H1 (cell line): ENCODE measurements at regions not wholly inside any gene's neighbourhood (a gene's known extent, or its start where the extent isn't known, plus 50 kb on each side); places are given as distances from the start of the nearest gene placed in this dataset.

Experiments
- ASH2L ChIP-seq: fragments of 200-600, 300-600 bp; sonication (generic); IDR thresholded peaks from one replicate; pipeline ENCODE4 v1.7.1; 2017; ENCODE audit warnings: low read length
- CBX5 ChIP-seq: fragments of 300-800, 300-1000 bp; sonication (generic); IDR thresholded peaks from 2 replicates; pipeline ENCODE4 v1.7.1; 2016; ENCODE audit warnings: antibody characterized with exemption, low read length, low read depth
- EGR1 ChIP-seq: IDR thresholded peaks from 2 replicates; pipeline ENCODE4 v1.6.1; 2011; ENCODE audit warnings: low read depth, low read length, borderline replicate concordance
- EP300 ChIP-seq, 2 experiments: IDR thresholded peaks; 1 replicate in 1 of 2; 2 replicates in 1 of 2; pipeline ENCODE4 v1.6.1; 2011 to 2012; ENCODE audit warnings: low read depth in 2 of 2, low read length in 2 of 2, mild to moderate bottlenecking in 2 of 2, borderline replicate concordance in 1 of 2, inconsistent platforms in 1 of 2, moderate library complexity in 1 of 2
- GABPA ChIP-seq: IDR thresholded peaks from 2 replicates; pipeline ENCODE4 v1.6.1; 2011; ENCODE audit warnings: mild to moderate bottlenecking, low read length, moderate library complexity, borderline replicate concordance; ENCODE audit not compliant: insufficient read depth
- KDM4A ChIP-seq: IDR thresholded peaks from one replicate; pipeline ENCODE4 v1.7.1; 2012; ENCODE audit warnings: low read depth, mild to moderate bottlenecking, moderate library complexity, low read length, inconsistent platforms; ENCODE audit not compliant: severe bottlenecking
- POLR2A ChIP-seq, 2 experiments: IDR thresholded peaks; 1 replicate in 1 of 2; 2 replicates in 1 of 2; pipeline ENCODE4 v1.6.1; 2011; ENCODE audit warnings: low read depth in 2 of 2, low read length in 2 of 2, mild to moderate bottlenecking in 2 of 2; ENCODE audit errors: control extremely low read depth in 1 of 2
- POLR2AphosphoS5 ChIP-seq: IDR thresholded peaks from 2 replicates; pipeline ENCODE4 v1.6.1; 2011; ENCODE audit warnings: low read depth, low read length
- POU5F1 ChIP-seq: IDR thresholded peaks from 2 replicates; pipeline ENCODE4 v1.6.1; 2011; ENCODE audit warnings: low read depth, mild to moderate bottlenecking, low read length, moderate library complexity
- SIX5 ChIP-seq: IDR thresholded peaks from 2 replicates; pipeline ENCODE4 v1.6.1; 2011; ENCODE audit warnings: mild to moderate bottlenecking, low read depth, low read length
- ZNF274 ChIP-seq: IDR thresholded peaks from 2 replicates; pipeline ENCODE4 v1.7.0; 2012; ENCODE audit warnings: low read length, borderline replicate concordance; ENCODE audit errors: extremely low read depth
- TF ChIP-seq, protein P1 (sequence below), 3 experiments: IDR thresholded peaks; 1 replicate in 2 of 3; 2 replicates in 1 of 3; pipeline versions ENCODE4 v1.5.1 to v1.6.1; 2011; ENCODE audit warnings: low read length in 3 of 3, mild to moderate bottlenecking in 3 of 3, inconsistent platforms in 2 of 3, low read depth in 1 of 3, moderate library complexity in 1 of 3; ENCODE audit not compliant: insufficient read depth in 1 of 3; ENCODE audit errors: control extremely low read depth in 1 of 3

DNA sequence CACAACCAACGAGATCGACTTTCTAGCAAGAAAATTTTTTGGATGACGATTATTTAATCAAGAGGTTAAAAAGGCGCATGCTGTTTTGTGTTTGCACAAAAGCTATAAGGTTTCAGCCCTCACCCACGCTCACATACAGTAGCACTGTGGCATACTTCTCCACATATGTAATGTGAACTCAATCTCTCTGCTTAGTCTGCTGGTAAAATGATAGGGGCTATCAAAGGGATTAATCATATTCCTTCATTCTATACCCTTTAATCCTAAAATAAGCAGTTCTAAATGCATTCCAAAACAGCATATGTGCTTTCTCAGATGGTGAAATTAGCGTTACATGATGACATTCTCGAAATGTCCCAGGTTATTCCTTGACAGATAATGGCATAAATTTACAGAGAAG lies 196.9 kb upstream of the PRICKLE2 start:
- TF ChIP-seq POLR2AphosphoS5 (no peak), ASH2L (no peak), POLR2A (IDR thresholded peaks at IDR 0.05; ENCODE audit: control extremely low read depth in 1 of 2, low read depth in 2 of 2, low read length in 2 of 2) (no peak), POU5F1 (no peak), CBX5 (no peak), ZNF274 (no peak), KDM4A (no peak), EGR1 (no peak), GABPA (no peak), SIX5 (no peak), EP300 (IDR thresholded peaks at IDR 0.05; ENCODE audit: borderline replicate concordance in 1 of 2, low read depth in 2 of 2, low read length in 2 of 2) (no peak)
- TF ChIP-seq, protein P1, sequence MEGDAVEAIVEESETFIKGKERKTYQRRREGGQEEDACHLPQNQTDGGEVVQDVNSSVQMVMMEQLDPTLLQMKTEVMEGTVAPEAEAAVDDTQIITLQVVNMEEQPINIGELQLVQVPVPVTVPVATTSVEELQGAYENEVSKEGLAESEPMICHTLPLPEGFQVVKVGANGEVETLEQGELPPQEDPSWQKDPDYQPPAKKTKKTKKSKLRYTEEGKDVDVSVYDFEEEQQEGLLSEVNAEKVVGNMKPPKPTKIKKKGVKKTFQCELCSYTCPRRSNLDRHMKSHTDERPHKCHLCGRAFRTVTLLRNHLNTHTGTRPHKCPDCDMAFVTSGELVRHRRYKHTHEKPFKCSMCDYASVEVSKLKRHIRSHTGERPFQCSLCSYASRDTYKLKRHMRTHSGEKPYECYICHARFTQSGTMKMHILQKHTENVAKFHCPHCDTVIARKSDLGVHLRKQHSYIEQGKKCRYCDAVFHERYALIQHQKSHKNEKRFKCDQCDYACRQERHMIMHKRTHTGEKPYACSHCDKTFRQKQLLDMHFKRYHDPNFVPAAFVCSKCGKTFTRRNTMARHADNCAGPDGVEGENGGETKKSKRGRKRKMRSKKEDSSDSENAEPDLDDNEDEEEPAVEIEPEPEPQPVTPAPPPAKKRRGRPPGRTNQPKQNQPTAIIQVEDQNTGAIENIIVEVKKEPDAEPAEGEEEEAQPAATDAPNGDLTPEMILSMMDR (IDR thresholded peaks at IDR 0.05; ENCODE audit: control extremely low read depth in 1 of 3, insufficient read depth in 1 of 3, low read depth in 1 of 3, low read length in 3 of 3), result no peak
